Cardiac muscle cell (in vitro differentiated cells and primary cell): ENCODE measurements at regions not wholly inside any gene's neighbourhood (a gene's known extent, or its start where the extent isn't known, plus 50 kb on each side); places are given as distances from the start of the nearest gene placed in this dataset.

Experiments
- DNase-seq, 2 donors: peaks; one replicate each; pipeline versions ENCODE4 v3.0.0 to v3.0.0-alpha.2; 2010 to 2017; ENCODE audit warnings: low read depth in 1 of 2, low spot score in 1 of 2
- H3K27ac ChIP-seq: fragments of 200-600 bp; sonication (generic); 2 replicates; pipeline ENCODE4 v1.5.1; 2016
- H3K27me3 ChIP-seq: fragments of 200-600 bp; sonication (generic); 2 replicates; pipeline ENCODE4 v1.6.0; 2016; ENCODE audit warnings: control low read depth
- H3K36me3 ChIP-seq: fragments of 200-600 bp; sonication (generic); 2 replicates; pipeline ENCODE4 v1.5.1; 2016; ENCODE audit warnings: control low read depth
- H3K4me1 ChIP-seq: fragments of 200-600 bp; sonication (generic); 2 replicates; pipeline ENCODE4 v1.8.1; 2017; ENCODE audit warnings: low read depth, mild to moderate bottlenecking, mixed run types
- H3K4me3 ChIP-seq: fragments of 200-600 bp; sonication (generic); 2 replicates; pipeline ENCODE4 v1.5.1; 2016; ENCODE audit warnings: mild to moderate bottlenecking
- H3K9me3 ChIP-seq: fragments of 200-600 bp; sonication (generic); 2 replicates; pipeline ENCODE4 v1.5.1; 2017; ENCODE audit warnings: low read depth, mild to moderate bottlenecking, control low read depth
- CTCF ChIP-seq: IDR thresholded peaks from 2 replicates; pipeline ENCODE4 v1.5.1; 2012; ENCODE audit warnings: low read depth, mild to moderate bottlenecking, low read length

- Histone ChIP-seq H3K9me3 (no peaks in the 10 kb centered on the region), H3K36me3 (no peaks in the 10 kb centered on the region), H3K27me3 (peaks cover 26% of the 10 kb centered on the region), H3K27ac (no peak overlapping the region), H3K4me1 (peaks cover 6% of the 10 kb centered on the region), H3K4me3 (no peak overlapping the region)
- no peak for TF ChIP-seq CTCF
- no peak for DNase-seq
Measured at GRCh38 chr2:65587779-65588178, 155.4 kb upstream of the SPRED2 start.

GRCh38 chr2:65586516-65586915 lies 154.1 kb upstream of the SPRED2 start:
- DNase-seq: peak in 1 of 2 donors; percentile 65
- Histone ChIP-seq H3K36me3 (no peaks in the 10 kb centered on the region), H3K9me3 (no peaks in the 10 kb centered on the region), H3K4me3 (no peak overlapping the region), H3K27me3 (peaks cover 31% of the 10 kb centered on the region), H3K27ac (no peak overlapping the region), H3K4me1 (peaks cover 6% of the 10 kb centered on the region)
- no peak for TF ChIP-seq CTCF

GRCh38 chr2:65583061-65583460 lies 150.7 kb upstream of the SPRED2 start:
- no peak for TF ChIP-seq CTCF
- no peak overlapping the region for H3K27ac ChIP-seq
- peaks cover 6% of the 10 kb centered on the region for H3K4me1 ChIP-seq
- H3K9me3 ChIP-seq: no peaks in the 10 kb centered on the region
- no peak for DNase-seq
- H3K27me3 ChIP-seq: peaks cover 30% of the 10 kb centered on the region
- H3K36me3 ChIP-seq: no peaks in the 10 kb centered on the region
- no peak overlapping the region for H3K4me3 ChIP-seq

- Histone ChIP-seq H3K27me3 (peaks cover 33% of the 10 kb centered on the region), H3K4me1 (peaks cover 6% of the 10 kb centered on the region), H3K36me3 (no peaks in the 10 kb centered on the region), H3K27ac (no peak overlapping the region), H3K9me3 (no peaks in the 10 kb centered on the region), H3K4me3 (no peak overlapping the region)
- DNase-seq: no peak
- no peak for TF ChIP-seq CTCF
Measured at GRCh38 chr2:65582364-65582763, 150.0 kb upstream of the SPRED2 start.

GRCh38 chr2:65580824-65581223 lies 148.4 kb upstream of the SPRED2 start:
- Histone ChIP-seq H3K36me3 (no peaks in the 10 kb centered on the region), H3K27me3 (peaks cover 44% of the 10 kb centered on the region), H3K9me3 (no peaks in the 10 kb centered on the region), H3K4me3 (no peak overlapping the region), H3K4me1 (no peaks in the 10 kb centered on the region), H3K27ac (no peak overlapping the region)
- DNase-seq: peak in 1 of 2 donors; percentile 51
- TF ChIP-seq CTCF: no peak
